Right renal cortex interstitium (tissue), 3 donors: ENCODE measurements at regions not wholly inside any gene's neighbourhood (a gene's known extent, or its start where the extent isn't known, plus 50 kb on each side); places are given as distances from the start of the nearest gene placed in this dataset.
"Not testable (repeated sequence)": the region's sequence is repeated elsewhere in the genome, so short reads cannot be mapped to it uniquely, and the experiment has no call there.

Source experiments
- DNase-seq, 3 donors: peaks; one replicate each; pipeline ENCODE4 v3.0.0-alpha.2; 2013; ENCODE audit warnings: low read depth in 3 of 3, low spot score in 2 of 3

DNA sequence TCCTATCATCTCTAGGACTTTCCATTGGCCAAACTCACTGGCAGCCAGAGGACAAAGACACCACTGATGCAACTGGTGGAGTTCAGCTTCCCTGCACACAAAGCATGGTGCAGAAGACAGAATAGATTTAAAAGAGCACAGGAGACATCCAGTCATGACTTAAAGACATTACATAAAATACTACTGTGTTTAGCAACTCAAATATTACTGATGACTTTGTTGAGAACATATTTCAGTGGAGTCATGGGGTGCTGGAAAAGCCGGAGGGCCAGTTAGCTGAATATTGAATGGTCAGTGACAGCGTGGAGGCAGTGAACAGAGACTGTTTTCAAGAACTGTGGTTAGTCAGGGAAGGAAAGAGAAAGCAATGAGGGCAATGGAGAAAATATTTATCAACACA, 296.3 kb upstream of the NRP1 start:
- no peak for DNase-seq

DNA sequence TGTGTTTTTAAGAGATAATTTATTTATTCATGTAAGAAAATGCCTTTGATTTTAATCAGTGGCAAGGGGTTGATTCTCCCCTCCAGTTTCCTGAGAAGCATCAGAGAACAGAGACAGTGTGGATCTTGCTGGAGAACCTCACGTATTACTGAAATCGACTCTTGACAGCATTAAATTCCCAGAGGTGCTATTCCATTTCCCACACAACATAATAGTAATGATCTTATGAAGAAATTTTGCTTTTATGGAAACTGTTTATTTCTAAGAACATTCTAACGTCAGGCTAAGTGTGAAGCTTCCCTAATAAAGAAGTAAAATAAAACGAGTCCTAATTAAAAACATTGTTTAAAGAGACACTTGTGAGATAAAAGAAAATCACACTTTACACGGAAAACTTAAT, 293.1 kb upstream of the NRP1 start:
- DNase-seq: no peak

DNA sequence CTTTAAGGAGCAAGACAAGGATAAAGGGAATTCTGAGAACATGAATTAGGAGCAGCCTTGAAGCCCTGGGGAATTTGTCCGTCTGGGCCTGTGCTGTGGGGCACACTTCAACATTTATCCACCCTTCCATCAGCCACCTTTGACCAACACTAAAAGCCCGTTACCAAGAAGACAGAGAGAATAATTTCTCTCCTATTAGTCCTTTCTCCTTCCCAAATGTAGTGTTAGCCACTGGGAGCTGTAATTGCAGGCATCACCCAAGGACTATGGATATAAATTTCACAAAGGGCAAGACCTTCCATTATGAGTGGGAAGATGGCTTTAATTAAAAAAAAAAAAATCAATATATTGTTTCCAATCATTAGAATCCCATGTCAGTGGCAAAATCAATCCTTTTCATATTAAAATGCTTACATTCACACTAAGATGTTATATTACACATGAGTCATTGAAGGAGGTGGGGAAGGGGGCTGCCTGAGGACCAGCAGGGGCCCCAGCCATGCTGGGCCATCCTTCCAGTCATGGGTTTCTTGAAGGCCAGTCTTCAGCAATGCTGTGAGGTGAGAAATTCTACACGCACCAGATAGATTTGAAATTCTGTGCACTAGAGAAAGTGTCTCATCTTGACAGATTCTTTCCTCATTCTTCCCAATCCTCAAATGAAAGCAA, 292.5 kb upstream of the NRP1 start:
- DNase-seq: no peak

DNA sequence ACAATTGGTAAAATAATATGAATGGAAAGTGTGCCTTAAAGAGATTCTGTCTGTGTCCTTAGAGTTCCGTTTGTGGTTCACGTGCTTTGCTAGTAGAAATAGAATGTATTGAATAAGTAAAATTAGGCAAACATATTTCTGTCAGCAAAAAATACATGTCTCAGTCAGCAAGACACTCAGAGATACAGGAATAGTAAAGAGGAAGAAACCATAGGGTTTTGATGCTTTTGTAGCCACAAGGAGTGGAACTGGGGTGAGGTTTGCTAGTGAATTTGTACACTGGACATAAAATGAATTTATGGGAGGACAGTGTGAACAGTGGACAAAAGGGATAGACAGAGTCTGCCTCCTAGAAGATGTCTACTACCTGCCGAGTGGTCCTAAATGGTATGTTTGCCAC, 289.2 kb upstream of the NRP1 start:
- DNase-seq: no peak

DNA sequence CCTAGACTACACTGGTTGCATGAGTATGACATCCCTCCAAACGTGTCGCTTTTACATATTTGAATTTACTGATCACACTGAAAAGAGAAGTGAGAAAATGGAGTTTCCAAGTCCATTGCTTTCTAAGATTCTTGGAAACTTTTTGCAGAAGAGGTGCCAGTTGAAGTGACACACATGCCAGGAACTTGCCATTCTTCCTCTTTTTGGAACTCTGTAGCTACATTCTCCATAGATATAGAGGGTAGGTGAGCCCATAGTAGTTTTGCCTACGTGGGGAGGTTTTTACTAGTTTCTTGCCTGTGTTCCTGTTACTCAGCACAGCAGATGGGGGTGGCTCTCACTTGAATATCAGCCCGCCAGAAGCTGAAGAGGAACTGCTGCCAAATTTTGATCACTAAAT, 286.6 kb upstream of the NRP1 start:
- no peak for DNase-seq

GRCh38 chr10:33618196-33618595, 283.7 kb upstream of the NRP1 start:
- no peak for DNase-seq

DNA sequence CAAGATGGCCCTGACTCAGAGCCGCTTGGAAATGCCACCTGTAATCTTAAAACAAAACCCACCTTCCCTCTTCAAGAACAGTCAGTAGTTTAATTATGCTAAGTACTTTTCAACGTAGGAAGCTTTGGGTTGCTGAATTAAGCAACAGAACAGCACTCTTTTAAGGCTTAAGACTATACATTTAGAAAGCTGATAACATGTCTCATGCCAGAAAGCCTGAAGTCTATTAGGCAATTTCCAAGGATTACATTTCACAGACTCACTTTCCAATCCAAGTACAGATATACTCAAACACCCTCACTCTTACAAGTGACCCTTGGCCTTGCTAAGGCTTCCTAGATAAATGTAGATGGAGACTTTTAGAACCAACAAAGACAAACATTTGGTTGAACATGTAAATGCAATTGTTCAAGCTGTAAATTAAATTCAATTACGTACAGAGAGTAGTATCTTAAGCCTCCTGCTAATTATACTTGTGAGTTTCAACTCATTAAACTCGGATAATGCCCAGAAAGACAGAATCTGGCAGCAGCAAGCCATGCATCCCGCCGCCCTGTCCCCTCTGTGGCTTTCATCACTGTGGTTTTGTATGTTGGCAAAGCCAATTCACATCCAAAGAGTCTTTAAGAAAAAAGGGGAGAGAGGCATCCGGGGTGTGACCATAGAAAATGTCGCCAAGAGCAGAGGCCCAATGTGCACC, 283.1 kb upstream of the NRP1 start:
- DNase-seq: no peak

- DNase-seq: no peak
Observed at GRCh38 chr10:33616956-33617355, 282.5 kb upstream of the NRP1 start.

DNA sequence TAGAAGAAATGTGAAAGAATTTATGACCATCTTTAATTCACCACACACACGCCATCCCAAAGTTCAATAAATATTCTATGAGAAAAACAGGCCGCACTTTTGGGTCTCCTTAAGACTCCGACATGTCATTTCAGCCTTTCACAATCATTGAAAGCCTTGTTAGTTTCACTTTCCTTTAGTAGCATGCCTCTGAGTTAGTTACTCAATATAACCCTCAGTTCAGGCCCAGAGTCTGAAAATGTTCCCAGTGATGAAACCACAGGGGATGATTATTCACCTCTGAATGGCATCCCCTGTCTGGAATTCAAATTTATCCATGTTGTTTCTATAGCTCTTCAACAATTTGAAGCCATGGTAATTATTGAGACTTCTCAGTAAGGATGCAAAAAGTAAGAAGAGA, 278.1 kb upstream of the NRP1 start:
- DNase-seq: no peak

- no peak for DNase-seq
Observed at GRCh38 chr10:33612116-33612515, 277.6 kb upstream of the NRP1 start.

DNA sequence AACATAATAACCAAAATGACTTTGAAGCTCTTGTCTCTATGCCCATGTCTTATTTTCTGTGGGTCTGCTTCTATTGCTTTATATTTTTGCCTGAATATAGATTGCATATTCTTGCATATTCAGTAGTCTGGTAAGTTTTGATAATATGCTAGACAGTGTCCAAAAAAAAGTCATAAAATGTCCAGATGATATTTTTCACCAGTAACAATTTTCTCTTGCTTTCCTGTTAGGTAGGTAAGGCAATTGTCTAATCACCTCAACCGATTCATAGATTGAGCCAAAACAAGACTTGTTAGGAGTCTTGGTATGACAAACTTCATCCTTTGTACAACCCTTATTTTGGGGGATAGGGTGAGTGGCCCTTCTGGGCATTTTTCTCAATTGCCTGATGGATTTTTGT, 277.0 kb upstream of the NRP1 start:
- no peak for DNase-seq

GRCh38 chr10:33609546-33609945, 275.1 kb upstream of the NRP1 start:
- no peak for DNase-seq

DNA sequence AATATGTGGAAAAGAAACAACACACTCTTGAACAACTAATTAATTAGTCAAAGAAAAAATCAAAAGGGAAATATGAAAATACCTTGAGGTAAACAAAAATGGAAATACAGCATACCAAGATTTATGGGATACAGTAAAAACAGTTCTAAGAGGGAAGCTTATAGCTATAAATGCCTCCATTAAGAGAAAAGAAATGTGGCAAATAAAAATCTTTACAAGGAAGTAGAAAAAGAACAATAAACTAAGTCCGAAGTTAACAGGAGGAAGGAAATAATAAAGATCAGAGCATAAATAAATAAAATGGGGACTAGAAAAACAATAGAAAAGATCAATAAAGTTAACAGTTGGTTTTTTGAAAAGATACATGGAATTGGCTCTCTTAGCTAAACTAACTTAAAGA, 267.8 kb upstream of the NRP1 start:
- DNase-seq: no peak

GRCh38 chr10:33600381-33600780, 265.9 kb upstream of the NRP1 start:
- no peak for DNase-seq

GRCh38 chr10:33596422-33596821, 262.0 kb upstream of the NRP1 start:
- DNase-seq: no peak

- no peak for DNase-seq
Observed at GRCh38 chr10:33594475-33594874, 260.0 kb upstream of the NRP1 start.

DNA sequence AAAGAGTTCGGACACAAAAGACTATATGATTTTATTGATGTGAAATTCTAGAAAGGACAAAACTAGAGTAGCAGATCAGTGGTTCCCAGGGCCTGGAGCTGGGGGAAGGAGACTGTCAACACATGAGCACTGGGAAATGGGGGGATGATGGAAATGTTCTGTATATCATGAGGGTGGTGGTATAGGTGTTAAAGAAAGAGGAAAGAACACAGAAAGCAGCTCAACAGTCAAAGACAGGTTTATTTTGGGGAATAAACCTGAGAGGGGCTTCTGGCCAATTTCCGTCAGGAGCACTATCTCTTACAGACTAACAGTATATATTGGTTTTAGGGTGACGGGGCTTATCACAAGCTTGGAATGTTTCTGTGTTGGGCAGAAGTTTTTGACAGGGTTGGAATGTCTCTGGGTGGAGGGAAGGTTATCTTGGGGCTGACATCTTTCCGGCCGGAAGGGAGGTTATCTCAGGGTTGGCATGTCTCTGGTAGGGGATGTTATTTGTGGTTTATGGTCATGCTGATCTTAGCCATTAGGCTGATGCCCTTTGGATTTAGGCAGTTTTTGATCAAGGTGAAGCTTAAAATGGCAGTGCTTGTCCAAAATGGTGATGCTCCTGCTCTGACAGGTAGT, 254.6 kb upstream of the NRP1 start:
- DNase-seq: no peak

DNA sequence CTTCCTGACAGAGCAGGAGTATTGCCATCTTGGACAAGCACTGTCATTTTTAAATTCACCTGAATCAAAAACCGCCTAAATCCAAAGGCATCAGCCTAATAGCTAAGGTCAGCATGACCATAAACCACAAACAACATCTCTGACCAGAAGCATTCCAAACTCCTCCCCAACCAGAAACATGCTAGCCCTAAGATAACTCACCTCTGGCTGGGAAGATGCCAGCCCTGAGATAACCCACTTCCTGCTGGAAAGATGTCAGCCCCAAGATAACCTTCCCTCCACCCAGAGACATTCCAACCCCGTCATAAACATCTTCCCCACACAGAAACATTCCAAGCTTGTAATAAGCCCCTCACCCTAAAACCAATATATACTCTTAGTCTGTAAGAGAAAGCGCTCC, 250.1 kb upstream of the NRP1 start:
- not testable (repeated sequence) for DNase-seq

- DNase-seq: no peak
Observed at GRCh38 chr10:33579996-33580395, 245.5 kb upstream of the NRP1 start.

- no peak for DNase-seq
Observed at GRCh38 chr10:33573606-33574005, 239.1 kb upstream of the NRP1 start.

DNA sequence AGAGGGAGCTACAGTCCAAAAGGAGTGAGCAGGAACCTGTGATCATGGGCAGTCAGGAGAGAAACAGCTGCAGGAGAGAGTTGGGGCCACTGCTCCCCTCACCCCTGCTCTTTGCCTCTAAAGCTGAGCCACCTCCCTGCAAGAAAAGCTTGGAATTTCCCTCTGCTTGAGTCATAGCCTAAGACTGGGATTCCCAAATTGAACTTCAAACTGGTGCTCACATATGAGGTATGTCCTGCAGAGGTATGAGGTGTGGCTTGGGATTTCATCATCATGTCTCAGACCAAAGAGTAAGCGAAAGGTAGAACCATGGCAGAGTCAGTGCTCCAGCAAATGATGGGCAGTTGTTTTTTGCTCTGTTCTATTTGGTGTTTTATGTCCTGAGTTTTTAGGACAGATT, 237.1 kb upstream of the NRP1 start:
- no peak for DNase-seq

GRCh38 chr10:33570495-33570894, 236.0 kb upstream of the NRP1 start:
- no peak for DNase-seq
